Neural cell (in vitro differentiated cells): ENCODE measurements at regions not wholly inside any gene's neighbourhood (a gene's known extent, or its start where the extent isn't known, plus 50 kb on each side); places are given as distances from the start of the nearest gene placed in this dataset.

Experiments used
- EP300 ChIP-seq: fragments of 450-650 bp; conservative IDR thresholded peaks from 2 replicates; pipeline ENCODE4 v1.6.1; 2014; ENCODE audit warnings: antibody characterized with exemption, mild to moderate bottlenecking, moderate library complexity; ENCODE audit not compliant: poor library complexity, severe bottlenecking
- EZH2 ChIP-seq: fragments of 200-600, 300-800 bp; shearing (Covaris generic), sonication (generic); IDR thresholded peaks from 2 replicates; pipeline ENCODE4 v1.6.1; 2014; ENCODE audit warnings: antibody characterized with exemption, low read length, borderline replicate concordance, mild to moderate bottlenecking; ENCODE audit not compliant: insufficient read depth, poor library complexity, severe bottlenecking
- POLR2AphosphoS5 ChIP-seq: IDR thresholded peaks from 2 replicates; pipeline ENCODE4 v1.6.1; 2012
- RAD21 ChIP-seq: fragments of 450-650 bp; conservative IDR thresholded peaks from 2 replicates; pipeline ENCODE4 v1.6.1; 2014; ENCODE audit warnings: antibody characterized with exemption, mild to moderate bottlenecking, moderate library complexity
- SMC3 ChIP-seq: fragments of 450-650 bp; conservative IDR thresholded peaks from 2 replicates; pipeline ENCODE4 v1.6.1; 2014; ENCODE audit warnings: antibody characterized with exemption, mild to moderate bottlenecking, moderate library complexity; ENCODE audit not compliant: poor library complexity
- TAF1 ChIP-seq: IDR thresholded peaks from 2 replicates; pipeline ENCODE4 v1.6.1; 2012; ENCODE audit warnings: low read depth
- TF ChIP-seq, protein P1 (sequence below): fragments of 450-650 bp; IDR thresholded peaks from 2 replicates; pipeline ENCODE4 v1.5.1; 2014; ENCODE audit warnings: antibody characterized with exemption, mild to moderate bottlenecking, moderate library complexity; ENCODE audit not compliant: poor library complexity, severe bottlenecking
- TF ChIP-seq, protein P2 (sequence below): IDR thresholded peaks from 2 replicates; pipeline ENCODE4 v1.6.1; 2012; ENCODE audit warnings: borderline replicate concordance

DNA sequence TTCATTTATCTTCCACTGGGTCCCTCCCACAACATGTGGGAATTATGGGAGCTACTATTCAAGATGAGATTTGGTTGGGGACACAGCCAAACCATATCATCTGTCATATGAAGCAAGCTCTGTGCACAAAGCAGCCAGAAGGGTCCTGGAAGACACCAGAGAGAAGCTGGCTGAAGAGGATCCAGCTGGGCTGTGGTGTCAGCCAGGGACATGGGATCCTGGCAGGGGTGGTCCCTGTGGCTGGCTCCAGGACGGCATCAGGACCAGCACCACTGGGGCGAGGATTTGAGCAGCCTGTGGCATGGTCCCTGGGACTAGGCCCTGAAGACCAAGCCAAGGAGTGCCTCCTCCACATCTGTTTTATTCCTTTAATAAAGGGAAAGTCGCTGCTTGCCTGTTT, 84.8 kb upstream of the HDAC4 start:
- TF ChIP-seq, protein P1, sequence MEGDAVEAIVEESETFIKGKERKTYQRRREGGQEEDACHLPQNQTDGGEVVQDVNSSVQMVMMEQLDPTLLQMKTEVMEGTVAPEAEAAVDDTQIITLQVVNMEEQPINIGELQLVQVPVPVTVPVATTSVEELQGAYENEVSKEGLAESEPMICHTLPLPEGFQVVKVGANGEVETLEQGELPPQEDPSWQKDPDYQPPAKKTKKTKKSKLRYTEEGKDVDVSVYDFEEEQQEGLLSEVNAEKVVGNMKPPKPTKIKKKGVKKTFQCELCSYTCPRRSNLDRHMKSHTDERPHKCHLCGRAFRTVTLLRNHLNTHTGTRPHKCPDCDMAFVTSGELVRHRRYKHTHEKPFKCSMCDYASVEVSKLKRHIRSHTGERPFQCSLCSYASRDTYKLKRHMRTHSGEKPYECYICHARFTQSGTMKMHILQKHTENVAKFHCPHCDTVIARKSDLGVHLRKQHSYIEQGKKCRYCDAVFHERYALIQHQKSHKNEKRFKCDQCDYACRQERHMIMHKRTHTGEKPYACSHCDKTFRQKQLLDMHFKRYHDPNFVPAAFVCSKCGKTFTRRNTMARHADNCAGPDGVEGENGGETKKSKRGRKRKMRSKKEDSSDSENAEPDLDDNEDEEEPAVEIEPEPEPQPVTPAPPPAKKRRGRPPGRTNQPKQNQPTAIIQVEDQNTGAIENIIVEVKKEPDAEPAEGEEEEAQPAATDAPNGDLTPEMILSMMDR = no peak
- TF ChIP-seq POLR2AphosphoS5 = no peak
- TF ChIP-seq, protein P2, sequence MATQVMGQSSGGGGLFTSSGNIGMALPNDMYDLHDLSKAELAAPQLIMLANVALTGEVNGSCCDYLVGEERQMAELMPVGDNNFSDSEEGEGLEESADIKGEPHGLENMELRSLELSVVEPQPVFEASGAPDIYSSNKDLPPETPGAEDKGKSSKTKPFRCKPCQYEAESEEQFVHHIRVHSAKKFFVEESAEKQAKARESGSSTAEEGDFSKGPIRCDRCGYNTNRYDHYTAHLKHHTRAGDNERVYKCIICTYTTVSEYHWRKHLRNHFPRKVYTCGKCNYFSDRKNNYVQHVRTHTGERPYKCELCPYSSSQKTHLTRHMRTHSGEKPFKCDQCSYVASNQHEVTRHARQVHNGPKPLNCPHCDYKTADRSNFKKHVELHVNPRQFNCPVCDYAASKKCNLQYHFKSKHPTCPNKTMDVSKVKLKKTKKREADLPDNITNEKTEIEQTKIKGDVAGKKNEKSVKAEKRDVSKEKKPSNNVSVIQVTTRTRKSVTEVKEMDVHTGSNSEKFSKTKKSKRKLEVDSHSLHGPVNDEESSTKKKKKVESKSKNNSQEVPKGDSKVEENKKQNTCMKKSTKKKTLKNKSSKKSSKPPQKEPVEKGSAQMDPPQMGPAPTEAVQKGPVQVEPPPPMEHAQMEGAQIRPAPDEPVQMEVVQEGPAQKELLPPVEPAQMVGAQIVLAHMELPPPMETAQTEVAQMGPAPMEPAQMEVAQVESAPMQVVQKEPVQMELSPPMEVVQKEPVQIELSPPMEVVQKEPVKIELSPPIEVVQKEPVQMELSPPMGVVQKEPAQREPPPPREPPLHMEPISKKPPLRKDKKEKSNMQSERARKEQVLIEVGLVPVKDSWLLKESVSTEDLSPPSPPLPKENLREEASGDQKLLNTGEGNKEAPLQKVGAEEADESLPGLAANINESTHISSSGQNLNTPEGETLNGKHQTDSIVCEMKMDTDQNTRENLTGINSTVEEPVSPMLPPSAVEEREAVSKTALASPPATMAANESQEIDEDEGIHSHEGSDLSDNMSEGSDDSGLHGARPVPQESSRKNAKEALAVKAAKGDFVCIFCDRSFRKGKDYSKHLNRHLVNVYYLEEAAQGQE = no peak
- no peak for TF ChIP-seq EP300
- no peak for TF ChIP-seq EZH2
- no peak for TF ChIP-seq RAD21
- TF ChIP-seq TAF1 = no peak
- TF ChIP-seq SMC3 = no peak
